ENCODE measurements at regions not wholly inside any gene's neighbourhood (a gene's known extent, or its start where the extent isn't known, plus 50 kb on each side); places are given as distances from the start of the nearest gene placed in this dataset.

DNA sequence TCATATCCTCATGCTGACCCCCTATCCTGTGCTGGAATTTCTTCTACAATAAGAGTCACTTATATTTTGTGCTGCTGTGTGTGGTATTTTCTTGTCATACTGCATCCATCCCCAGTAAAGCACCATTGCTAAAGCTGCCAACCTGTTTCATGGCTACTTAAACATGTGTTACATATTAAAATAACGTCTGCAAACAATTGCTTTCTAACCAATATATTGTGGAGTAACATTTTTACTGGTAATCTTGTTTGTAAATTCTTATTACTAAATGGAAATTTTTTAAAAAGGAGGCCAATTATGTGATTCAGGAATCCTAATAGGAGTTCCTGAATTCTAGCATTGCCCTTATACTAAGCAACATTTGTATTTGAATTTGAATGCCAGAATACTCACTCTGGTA, 160.3 kb upstream of the VEGFC start:
- Histone ChIP-seq H3K4me1 (ENCODE audit: control insufficient read depth, low read length) (no peaks in the 10 kb centered on the region), H3K79me2 (ENCODE audit: control insufficient read depth, low read length) (no peaks in the 10 kb centered on the region), H3K9me2 (replicated peaks; ENCODE audit: control insufficient read depth, low read length) (no peaks in the 10 kb centered on the region; the same call in 1 of the 2 replicates), H4K20me1 (ENCODE audit: control insufficient read depth, insufficient read depth, low read depth, low read length) (no peaks in the 10 kb centered on the region), H3K4me2 (ENCODE audit: low read length) (no peak overlapping the region), H3K27ac (ENCODE audit: low read depth, low read length) (no peak overlapping the region), H3K4me3 (ENCODE audit: low read length) (no peak overlapping the region), H3K36me3 (ENCODE audit: control insufficient read depth, low read length) (no peaks in the 10 kb centered on the region), H3K27me3 (ENCODE audit: control insufficient read depth, low read length) (no peaks in the 10 kb centered on the region), H3K9me3 (ENCODE audit: control insufficient read depth, insufficient read depth, low read length) (peaks cover 5% of the 10 kb centered on the region; the same call in 1 of the 2 replicates), H3F3A (ENCODE audit: control insufficient read depth, insufficient read depth) (no peaks in the 10 kb centered on the region)
- no peak for TF ChIP-seq CTCF (IDR thresholded peaks at IDR 0.05; ENCODE audit: low read depth, low read length, poor library complexity, severe bottlenecking)
- no peak for TF ChIP-seq EZH2phosphoT487 (IDR thresholded peaks at IDR 0.05; ENCODE audit: borderline replicate concordance, low read length)

DNA sequence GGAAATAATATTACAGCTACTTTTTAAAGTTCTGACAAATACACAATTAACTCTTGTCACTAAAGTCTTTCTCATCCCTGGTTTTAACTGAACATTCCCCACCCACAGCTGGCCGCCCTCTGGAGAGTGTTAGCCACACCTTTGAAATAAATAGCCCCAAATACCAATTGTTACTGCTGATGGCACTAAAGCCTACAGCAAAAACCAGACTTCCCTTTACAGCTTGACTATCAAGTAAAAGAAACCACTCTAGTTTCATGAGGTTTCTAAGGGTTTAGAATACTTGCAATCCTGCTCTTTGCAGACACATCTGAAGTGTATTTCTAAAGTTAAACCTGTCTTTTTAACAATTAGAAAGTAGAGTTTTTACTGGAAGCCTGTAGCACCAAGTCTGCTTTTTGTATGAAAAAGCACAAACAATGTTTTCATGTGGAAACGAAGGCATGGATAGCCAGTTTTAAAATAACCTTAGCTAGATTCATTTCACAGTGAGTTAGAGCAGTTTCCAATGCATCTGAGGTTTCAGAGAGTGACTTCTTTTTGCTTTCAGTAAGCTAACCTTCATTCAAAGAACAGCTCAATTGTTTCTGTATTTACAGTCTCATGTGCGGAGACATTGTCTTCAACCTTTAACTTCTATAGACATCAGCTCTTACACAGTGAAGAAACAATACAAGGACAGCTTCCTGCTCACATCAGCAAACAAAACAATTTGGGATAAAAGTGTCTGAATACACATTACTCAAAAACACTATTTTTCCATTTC, 164.8 kb upstream of the VEGFC start:
- Histone ChIP-seq H3K36me3 (ENCODE audit: control insufficient read depth, low read length) (no peaks in the 10 kb centered on the region), H3K4me1 (ENCODE audit: control insufficient read depth, low read length) (no peaks in the 10 kb centered on the region), H3K27me3 (ENCODE audit: control insufficient read depth, low read length) (no peaks in the 10 kb centered on the region), H3K79me2 (ENCODE audit: control insufficient read depth, low read length) (no peaks in the 10 kb centered on the region), H3K27ac (ENCODE audit: low read depth, low read length) (no peak overlapping the region), H4K20me1 (ENCODE audit: control insufficient read depth, insufficient read depth, low read depth, low read length) (no peaks in the 10 kb centered on the region), H3K9me2 (replicated peaks; ENCODE audit: control insufficient read depth, low read length) (no peaks in the 10 kb centered on the region), H3K9me3 (ENCODE audit: control insufficient read depth, insufficient read depth, low read length) (peaks cover 5% of the 10 kb centered on the region; the same call in 1 of the 2 replicates), H3F3A (ENCODE audit: control insufficient read depth, insufficient read depth) (no peaks in the 10 kb centered on the region), H3K4me2 (ENCODE audit: low read length) (no peak overlapping the region), H3K4me3 (ENCODE audit: low read length) (no peak overlapping the region)
- no peak for TF ChIP-seq CTCF (IDR thresholded peaks at IDR 0.05; ENCODE audit: low read depth, low read length, poor library complexity, severe bottlenecking)
- TF ChIP-seq EZH2phosphoT487 (IDR thresholded peaks at IDR 0.05; ENCODE audit: borderline replicate concordance, low read length): no peak

DNA sequence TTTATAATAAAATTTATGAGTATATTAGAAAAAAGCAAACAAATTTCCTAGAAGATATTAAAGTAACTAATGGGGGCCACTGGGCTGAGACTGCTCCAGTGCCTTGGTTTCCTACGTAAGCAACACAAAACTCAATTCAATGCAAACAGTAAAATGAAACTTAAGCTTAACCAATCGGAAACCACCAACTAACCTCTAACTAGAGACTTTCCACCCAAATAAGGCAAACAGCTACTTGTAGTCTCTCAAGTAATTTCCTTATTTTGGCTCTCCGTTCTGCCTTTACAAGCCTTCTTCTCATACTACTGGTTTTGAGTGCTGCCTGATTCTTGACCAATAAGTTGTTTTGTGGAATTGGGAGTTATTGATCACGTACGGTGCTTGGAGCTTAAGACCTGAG, 167.3 kb upstream of the VEGFC start:
- no peaks in the 10 kb centered on the region for H3K4me1 ChIP-seq (ENCODE audit: control insufficient read depth, low read length)
- H3K4me2 ChIP-seq (ENCODE audit: low read length): no peak overlapping the region
- no peaks in the 10 kb centered on the region for H3K79me2 ChIP-seq (ENCODE audit: control insufficient read depth, low read length)
- TF ChIP-seq CTCF (IDR thresholded peaks at IDR 0.05; ENCODE audit: low read depth, low read length, poor library complexity, severe bottlenecking) (no peak), EZH2phosphoT487 (IDR thresholded peaks at IDR 0.05; ENCODE audit: borderline replicate concordance, low read length) (no peak)
- H3K4me3 ChIP-seq (ENCODE audit: low read length): no peak overlapping the region
- no peaks in the 10 kb centered on the region for H3K27me3 ChIP-seq (ENCODE audit: control insufficient read depth, low read length)
- no peak overlapping the region for H3K27ac ChIP-seq (ENCODE audit: low read depth, low read length)
- H3K36me3 ChIP-seq (ENCODE audit: control insufficient read depth, low read length): no peaks in the 10 kb centered on the region
- H4K20me1 ChIP-seq (ENCODE audit: control insufficient read depth, insufficient read depth, low read depth, low read length): no peaks in the 10 kb centered on the region
- H3K9me2 ChIP-seq (replicated peaks; ENCODE audit: control insufficient read depth, low read length): no peaks in the 10 kb centered on the region
- H3F3A ChIP-seq (ENCODE audit: control insufficient read depth, insufficient read depth): no peaks in the 10 kb centered on the region
- peaks cover 5% of the 10 kb centered on the region; the same call in 1 of the 2 replicates for H3K9me3 ChIP-seq (ENCODE audit: control insufficient read depth, insufficient read depth, low read length)
